BJ (cell line): ENCODE measurements at regions not wholly inside any gene's neighbourhood (a gene's known extent, or its start where the extent isn't known, plus 50 kb on each side); places are given as distances from the start of the nearest gene placed in this dataset.
"Not testable (repeated sequence)": the region's sequence is repeated elsewhere in the genome, so short reads cannot be mapped to it uniquely, and the experiment has no call there.

Source experiments
- CTCF ChIA-PET: fragments of 350-600 bp; formaldehyde crosslinking; extraction: SDS; loops from one replicate; lab custom pipeline; 2021; ENCODE audit warnings: antibody characterized with exemption, inconsistent platforms; lab: Yijun Ruan, JAX
- POLR2A ChIA-PET: fragments of 300-600 bp; sonication (Branson Sonifier 250); formaldehyde crosslinking; extraction: SDS; loops from one replicate; lab custom pipeline; 2021; ENCODE audit warnings: antibody characterized with exemption; lab: Charles Lee
- DNase-seq: peaks from one replicate; pipeline ENCODE4 v3.0.0-alpha.2; 2011; ENCODE audit warnings: low read depth
- H3K27me3 ChIP-seq: 2 replicates; pipeline ENCODE4 v1.6.0; 2011; ENCODE audit warnings: low read length; ENCODE audit not compliant: control insufficient read depth, insufficient read depth
- H3K36me3 ChIP-seq: 2 replicates; pipeline ENCODE4 v1.5.1; 2011; ENCODE audit warnings: low read length; ENCODE audit not compliant: control insufficient read depth, insufficient read depth
- H3K4me3 ChIP-seq: 2 replicates; pipeline ENCODE4 v1.5.1; 2011; ENCODE audit warnings: low read depth, mild to moderate bottlenecking, control low read depth, low read length
- CTCF ChIP-seq: IDR thresholded peaks from 2 replicates; pipeline ENCODE4 v1.5.1; 2011; ENCODE audit warnings: low read depth, mild to moderate bottlenecking, control low read depth, inconsistent platforms, low read length, moderate library complexity; ENCODE audit not compliant: insufficient read depth

- ChIA-PET POLR2A (no interaction called here), CTCF (interaction anchor here (0.8 kb wide), 1 partner anchor 122 kb away, joined by 3 read pairs; no protein-coding TSS in a partner anchor)
- no peak for TF ChIP-seq CTCF
Observed at GRCh38 chr2:43146083-43146482, 80.3 kb downstream of the ZFP36L2 start.

DNA sequence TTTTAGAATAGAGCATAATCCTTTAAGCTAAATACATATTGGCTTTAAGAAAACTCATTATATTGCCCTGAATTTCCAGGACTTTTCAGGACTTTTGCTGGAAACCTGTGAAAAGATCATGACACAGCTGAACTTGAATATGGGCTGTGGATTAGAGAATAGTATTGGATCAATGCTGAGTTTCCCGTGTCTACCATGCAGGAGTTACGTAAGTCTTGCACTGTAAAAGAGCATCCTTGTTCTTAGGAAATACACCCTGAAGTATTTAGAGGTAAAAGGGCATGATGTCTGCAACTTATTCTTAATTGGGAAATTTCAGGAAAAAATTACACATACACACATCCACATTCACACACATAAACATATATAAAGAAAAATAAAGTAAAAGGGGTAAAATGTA, 82.1 kb downstream of the ZFP36L2 start:
- CTCF ChIA-PET = interaction anchor here (0.6 kb wide), 1 partner anchor 85 kb away, joined by 3 read pairs; no protein-coding TSS in a partner anchor
- POLR2A ChIA-PET = no interaction called here

More at GRCh38 chr2:43146083-43146482, 80.3 kb downstream of the ZFP36L2 start:
- Histone ChIP-seq H3K27me3 (no peaks in the 10 kb centered on the region; the same call in 1 of the 2 replicates), H3K36me3 (no peaks in the 10 kb centered on the region), H3K4me3 (no peak overlapping the region)
- DNase-seq = no peak

GRCh38 chr2:43143756-43144155, 82.7 kb downstream of the ZFP36L2 start:
- ChIA-PET CTCF (no interaction called here), POLR2A (no interaction called here)
- TF ChIP-seq CTCF = no peak
- H3K27me3 ChIP-seq = no peaks in the 10 kb centered on the region
- H3K4me3 ChIP-seq = no peak overlapping the region
- no peak for DNase-seq
- H3K36me3 ChIP-seq = no peaks in the 10 kb centered on the region

More for the DNA sequence above, 82.1 kb downstream of the ZFP36L2 start:
- Histone ChIP-seq H3K27me3 (no peaks in the 10 kb centered on the region), H3K4me3 (no peak overlapping the region), H3K36me3 (no peaks in the 10 kb centered on the region)
- no peak for DNase-seq
- TF ChIP-seq CTCF = no peak

- DNase-seq = no peak
- no peaks in the 10 kb centered on the region for H3K27me3 ChIP-seq
- no peak for TF ChIP-seq CTCF
- ChIA-PET CTCF (no interaction called here), POLR2A (no interaction called here)
- no peaks in the 10 kb centered on the region for H3K36me3 ChIP-seq
- no peak overlapping the region for H3K4me3 ChIP-seq
Observed at GRCh38 chr2:43142921-43143438, 83.4 kb downstream of the ZFP36L2 start.

GRCh38 chr2:43141636-43142151, 84.7 kb downstream of the ZFP36L2 start:
- POLR2A ChIA-PET, CTCF ChIA-PET, H3K27me3 ChIP-seq, H3K36me3 ChIP-seq, H3K4me3 ChIP-seq, DNase-seq: not testable (repeated sequence)
